ENCODE measurements at regions not wholly inside any gene's neighbourhood (a gene's known extent, or its start where the extent isn't known, plus 50 kb on each side); places are given as distances from the start of the nearest gene placed in this dataset.
"Not testable (repeated sequence)": the region's sequence is repeated elsewhere in the genome, so short reads cannot be mapped to it uniquely, and the experiment has no call there.

GRCh38 chr5:13244151-13244550 is 700.3 kb downstream of the DNAH5 start:
- POLR2A ChIA-PET: no interaction called here
- no peak overlapping the region for H3K4me3 Mint-ChIP-seq
- peaks cover 6% of the 10 kb centered on the region for H3K9me3 Mint-ChIP-seq (ENCODE audit: insufficient read depth)

GRCh38 chr5:13227513-13227912 is 717.0 kb downstream of the DNAH5 start:
- no peaks in the 10 kb centered on the region for H3K36me3 Mint-ChIP-seq (ENCODE audit: low read depth)
- H3K4me3 Mint-ChIP-seq: no peak overlapping the region
- ATAC-seq (no peak), DNase-seq (no peak)
- H3K9me3 Mint-ChIP-seq (ENCODE audit: insufficient read depth): peaks cover 5% of the 10 kb centered on the region
- no peaks in the 10 kb centered on the region for H3K27me3 Mint-ChIP-seq (ENCODE audit: low read depth)
- H3K4me1 Mint-ChIP-seq (ENCODE audit: low read depth): no peaks in the 10 kb centered on the region
- H3K27ac Mint-ChIP-seq: no peak overlapping the region
- ChIA-PET CTCF (no interaction called here), POLR2A (no interaction called here)

More at GRCh38 chr5:13244151-13244550, 700.3 kb downstream of the DNAH5 start:
- Mint-ChIP-seq H3K4me1 (ENCODE audit: low read depth) (no peaks in the 10 kb centered on the region), H3K36me3 (ENCODE audit: low read depth) (no peaks in the 10 kb centered on the region), H3K27ac (no peak overlapping the region), H3K27me3 (ENCODE audit: low read depth) (no peaks in the 10 kb centered on the region)
- DNase-seq: no peak
- CTCF ChIA-PET: no interaction called here
- no peak for ATAC-seq

- ChIA-PET CTCF (no interaction called here), POLR2A (no interaction called here)
- no peak for DNase-seq
- Mint-ChIP-seq H3K4me3 (no peak overlapping the region), H3K9me3 (ENCODE audit: insufficient read depth) (peaks cover 12% of the 10 kb centered on the region), H3K27me3 (ENCODE audit: low read depth) (no peaks in the 10 kb centered on the region), H3K36me3 (ENCODE audit: low read depth) (no peaks in the 10 kb centered on the region), H3K27ac (no peak overlapping the region), H3K4me1 (ENCODE audit: low read depth) (no peaks in the 10 kb centered on the region)
- ATAC-seq: no peak
Observed at GRCh38 chr5:13218518-13218917, 726.0 kb downstream of the DNAH5 start.

- DNase-seq: no peak
- POLR2A ChIA-PET: no interaction called here
- no peaks in the 10 kb centered on the region for H3K4me1 Mint-ChIP-seq (ENCODE audit: low read depth)
- H3K27ac Mint-ChIP-seq: no peak overlapping the region
- no peaks in the 10 kb centered on the region for H3K27me3 Mint-ChIP-seq (ENCODE audit: low read depth)
- H3K36me3 Mint-ChIP-seq (ENCODE audit: low read depth): no peaks in the 10 kb centered on the region
- CTCF ChIA-PET: no interaction called here
- H3K4me3 Mint-ChIP-seq: no peak overlapping the region
- peaks cover 15% of the 10 kb centered on the region for H3K9me3 Mint-ChIP-seq (ENCODE audit: insufficient read depth)
- no peak for ATAC-seq
Observed at GRCh38 chr5:13217636-13218035, 726.9 kb downstream of the DNAH5 start.

DNA sequence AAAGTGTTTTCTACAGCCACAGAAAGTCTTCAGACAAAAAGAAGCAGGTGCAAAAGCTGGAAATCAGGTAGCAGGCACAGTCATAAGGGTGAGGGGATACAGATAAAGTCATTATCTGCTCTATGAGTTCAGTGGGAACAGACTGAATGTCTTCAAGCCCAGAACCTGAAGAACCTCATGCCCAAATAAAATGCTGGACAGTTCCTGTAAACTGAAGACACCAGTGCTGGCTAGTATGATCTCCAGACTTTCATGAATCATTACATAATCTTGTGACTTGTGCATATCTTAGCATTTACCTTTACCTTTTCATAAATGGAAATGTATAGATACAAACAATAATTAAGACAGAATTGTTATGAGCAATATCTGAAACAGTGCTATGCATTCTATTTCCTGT is 728.7 kb downstream of the DNAH5 start:
- ATAC-seq (no peak), DNase-seq (no peak)
- no peaks in the 10 kb centered on the region for H3K27me3 Mint-ChIP-seq (ENCODE audit: low read depth)
- no peak overlapping the region for H3K27ac Mint-ChIP-seq
- H3K4me1 Mint-ChIP-seq (ENCODE audit: low read depth): no peaks in the 10 kb centered on the region
- ChIA-PET POLR2A (interaction anchor here (0.6 kb wide), 1 partner anchor 829 kb away, joined by 4 read pairs; no protein-coding TSS in a partner anchor), CTCF (no interaction called here)
- H3K4me3 Mint-ChIP-seq: no peak overlapping the region
- peaks cover 12% of the 10 kb centered on the region for H3K9me3 Mint-ChIP-seq (ENCODE audit: insufficient read depth)
- H3K36me3 Mint-ChIP-seq (ENCODE audit: low read depth): no peaks in the 10 kb centered on the region

DNA sequence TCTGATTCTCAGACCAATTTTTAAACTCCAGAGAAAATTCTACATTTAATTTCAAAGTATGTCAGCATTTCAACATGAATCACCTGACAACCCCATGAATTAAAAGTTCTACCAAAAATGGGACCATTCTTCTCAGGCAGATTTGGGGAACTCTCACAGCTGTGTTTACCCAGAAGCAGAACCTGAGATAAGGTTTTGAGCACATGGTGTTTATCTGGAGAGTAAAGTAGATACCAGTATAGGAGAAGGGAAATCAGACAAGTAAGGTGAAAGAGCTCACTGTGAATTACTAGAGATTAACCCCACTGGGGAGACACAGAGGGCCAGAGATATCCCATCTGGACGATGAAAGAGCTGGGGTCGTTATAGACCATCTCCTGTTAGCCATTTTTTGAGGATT is 729.1 kb downstream of the DNAH5 start:
- peaks cover 12% of the 10 kb centered on the region for H3K9me3 Mint-ChIP-seq (ENCODE audit: insufficient read depth)
- ATAC-seq: no peak
- CTCF ChIA-PET: no interaction called here

DNA sequence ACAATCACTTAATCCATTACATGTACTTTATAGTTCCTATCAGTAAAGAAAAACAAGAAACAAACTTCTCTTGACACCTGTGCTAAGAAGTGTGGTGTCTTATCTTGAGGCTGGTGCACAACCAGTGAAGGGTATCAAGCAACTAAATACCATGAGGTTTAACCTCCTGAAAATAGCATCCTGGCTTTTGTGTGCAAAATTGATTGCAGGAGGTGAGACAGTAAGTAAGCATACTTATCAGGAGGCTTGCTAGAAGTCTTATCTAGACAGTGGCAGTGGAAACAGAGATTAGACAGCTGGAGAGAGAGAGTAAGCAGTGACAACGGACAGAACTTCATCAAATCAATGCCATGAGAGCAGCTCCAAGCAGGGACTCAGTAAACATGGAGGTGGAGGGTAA is 730.3 kb downstream of the DNAH5 start:
- no peak for ATAC-seq
- ChIA-PET POLR2A (no interaction called here), CTCF (no interaction called here)
- no peaks in the 10 kb centered on the region for H3K27me3 Mint-ChIP-seq (ENCODE audit: low read depth)
- H3K4me3 Mint-ChIP-seq: no peak overlapping the region
- H3K4me1 Mint-ChIP-seq (ENCODE audit: low read depth): no peaks in the 10 kb centered on the region
- H3K9me3 Mint-ChIP-seq (ENCODE audit: insufficient read depth): peaks cover 12% of the 10 kb centered on the region
- DNase-seq: no peak
- H3K27ac Mint-ChIP-seq: no peak overlapping the region
- H3K36me3 Mint-ChIP-seq (ENCODE audit: low read depth): no peaks in the 10 kb centered on the region

More for the DNA sequence above, 729.1 kb downstream of the DNAH5 start:
- no peak for DNase-seq
- Mint-ChIP-seq H3K4me1 (ENCODE audit: low read depth) (no peaks in the 10 kb centered on the region), H3K4me3 (no peak overlapping the region), H3K36me3 (ENCODE audit: low read depth) (no peaks in the 10 kb centered on the region), H3K27ac (no peak overlapping the region), H3K27me3 (ENCODE audit: low read depth) (no peaks in the 10 kb centered on the region)
- POLR2A ChIA-PET: interaction anchor here (0.6 kb wide), 1 partner anchor 830 kb away, joined by 4 read pairs; no protein-coding TSS in a partner anchor

GRCh38 chr5:13212886-13213285 is 731.6 kb downstream of the DNAH5 start:
- H3K9me3 Mint-ChIP-seq (ENCODE audit: insufficient read depth): peaks cover 11% of the 10 kb centered on the region
- H3K36me3 Mint-ChIP-seq (ENCODE audit: low read depth): no peaks in the 10 kb centered on the region
- CTCF ChIA-PET: no interaction called here
- DNase-seq: no peak
- no peak overlapping the region for H3K4me3 Mint-ChIP-seq
- no peaks in the 10 kb centered on the region for H3K4me1 Mint-ChIP-seq (ENCODE audit: low read depth)
- POLR2A ChIA-PET: no interaction called here
- H3K27ac Mint-ChIP-seq: no peak overlapping the region
- no peaks in the 10 kb centered on the region for H3K27me3 Mint-ChIP-seq (ENCODE audit: low read depth)
- no peak for ATAC-seq

DNA sequence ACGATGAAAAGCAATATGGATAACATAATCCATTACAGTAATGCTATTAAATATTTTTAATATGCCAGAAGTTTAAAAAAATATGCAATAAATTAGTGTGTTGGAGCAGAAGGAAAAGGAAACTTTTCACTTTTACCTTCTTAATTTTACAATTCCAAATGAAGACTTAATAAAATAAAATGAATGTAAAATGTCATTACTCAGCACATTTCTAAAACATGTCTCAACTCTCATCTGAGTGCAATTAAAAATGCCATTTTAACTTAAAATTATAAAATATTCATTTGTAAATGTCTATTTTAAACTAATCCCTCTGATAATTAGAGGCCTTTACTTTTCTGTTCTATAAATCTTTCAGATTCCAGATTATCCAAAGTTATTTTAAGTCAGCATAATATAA is 733.4 kb downstream of the DNAH5 start:
- Mint-ChIP-seq H3K27me3 (ENCODE audit: low read depth) (no peaks in the 10 kb centered on the region), H3K4me3 (no peak overlapping the region), H3K4me1 (ENCODE audit: low read depth) (no peaks in the 10 kb centered on the region), H3K9me3 (ENCODE audit: insufficient read depth) (peaks cover 3% of the 10 kb centered on the region), H3K36me3 (ENCODE audit: low read depth) (no peaks in the 10 kb centered on the region), H3K27ac (no peak overlapping the region)
- DNase-seq (no peak), ATAC-seq (no peak)
- ChIA-PET POLR2A (no interaction called here), CTCF (no interaction called here)

DNA sequence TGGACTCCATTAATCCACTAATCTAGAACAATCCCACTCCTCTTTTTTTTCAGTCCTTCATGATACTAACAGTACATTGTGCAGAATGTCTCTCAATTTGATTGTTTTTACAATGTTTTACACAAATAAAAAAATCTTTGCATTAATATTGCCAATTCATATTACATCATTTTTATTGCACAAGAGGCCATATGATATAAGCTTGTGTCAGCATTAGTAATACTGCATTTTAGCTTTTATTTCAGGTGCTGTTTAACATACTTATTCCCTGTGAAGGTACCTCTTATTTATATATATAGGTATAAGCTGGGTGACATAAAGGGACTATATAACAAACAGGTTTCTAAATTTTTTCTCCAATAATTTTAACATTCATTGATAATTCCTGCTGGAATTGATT is 737.4 kb downstream of the DNAH5 start:
- POLR2A ChIA-PET: no interaction called here
- Mint-ChIP-seq H3K9me3 (ENCODE audit: insufficient read depth) (peaks cover 15% of the 10 kb centered on the region), H3K27ac (no peak overlapping the region), H3K27me3 (ENCODE audit: low read depth) (no peaks in the 10 kb centered on the region), H3K4me1 (ENCODE audit: low read depth) (no peaks in the 10 kb centered on the region), H3K4me3 (no peak overlapping the region), H3K36me3 (ENCODE audit: low read depth) (no peaks in the 10 kb centered on the region)
- ATAC-seq (no peak), DNase-seq (no peak)
- CTCF ChIA-PET: no interaction called here

DNA sequence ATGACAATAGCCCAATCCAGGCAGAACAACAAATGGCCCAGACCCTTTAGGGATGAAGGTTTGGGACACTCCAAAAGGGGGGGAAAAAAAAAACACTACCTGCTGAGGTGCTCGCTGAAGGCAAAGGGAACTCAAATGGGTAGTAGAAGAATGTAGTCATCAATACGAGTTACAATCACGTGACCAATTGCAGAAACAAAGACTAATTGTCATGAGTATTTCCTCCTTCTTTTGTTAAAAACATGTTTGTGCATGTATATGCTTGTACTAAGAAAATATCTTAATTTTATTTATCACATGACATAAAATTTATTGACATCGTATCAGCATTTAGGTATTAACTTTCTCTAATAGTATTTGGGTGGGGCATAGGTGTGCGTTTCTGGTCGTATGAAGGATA is 743.5 kb downstream of the DNAH5 start:
- no peaks in the 10 kb centered on the region for H3K27me3 Mint-ChIP-seq (ENCODE audit: low read depth)
- CTCF ChIA-PET: no interaction called here
- H3K4me3 Mint-ChIP-seq: no peak overlapping the region
- H3K36me3 Mint-ChIP-seq (ENCODE audit: low read depth): no peaks in the 10 kb centered on the region
- no peak overlapping the region for H3K27ac Mint-ChIP-seq
- DNase-seq: no peak
- peaks cover 33% of the 10 kb centered on the region for H3K9me3 Mint-ChIP-seq (ENCODE audit: insufficient read depth)
- ATAC-seq: no peak
- POLR2A ChIA-PET: no interaction called here
- H3K4me1 Mint-ChIP-seq (ENCODE audit: low read depth): no peaks in the 10 kb centered on the region

- H3K4me1 Mint-ChIP-seq (ENCODE audit: low read depth); CTCF ChIA-PET; H3K4me3 Mint-ChIP-seq; POLR2A ChIA-PET; ATAC-seq; DNase-seq; H3K27ac Mint-ChIP-seq; H3K36me3 Mint-ChIP-seq (ENCODE audit: low read depth); H3K27me3 Mint-ChIP-seq (ENCODE audit: low read depth): not testable (repeated sequence)
- peaks cover 22% of the 10 kb centered on the region for H3K9me3 Mint-ChIP-seq (ENCODE audit: insufficient read depth)
Observed at GRCh38 chr5:13198226-13198625, 746.3 kb downstream of the DNAH5 start.

- DNase-seq: no peak
- ChIA-PET POLR2A (no interaction called here), CTCF (no interaction called here)
- no peak overlapping the region for H3K27ac Mint-ChIP-seq
- H3K36me3 Mint-ChIP-seq (ENCODE audit: low read depth): no peaks in the 10 kb centered on the region
- ATAC-seq: no peak
- H3K27me3 Mint-ChIP-seq (ENCODE audit: low read depth): no peaks in the 10 kb centered on the region
- H3K4me3 Mint-ChIP-seq: no peak overlapping the region
- no peaks in the 10 kb centered on the region for H3K4me1 Mint-ChIP-seq (ENCODE audit: low read depth)
- H3K9me3 Mint-ChIP-seq (ENCODE audit: insufficient read depth): peaks cover 22% of the 10 kb centered on the region
Observed at GRCh38 chr5:13189532-13189931, 755.0 kb downstream of the DNAH5 start.
